GM12878 (cell line): ENCODE measurements at regions not wholly inside any gene's neighbourhood (a gene's known extent, or its start where the extent isn't known, plus 50 kb on each side); places are given as distances from the start of the nearest gene placed in this dataset.

Experiments
- ATAC-seq: fragments of 200-7000 bp; cut with Tn5 transposase; 3 replicates; pipeline ENCODE4 v1.9.1; 2020; ENCODE audit warnings: mild to moderate bottlenecking, moderate library complexity
- BruUV-seq: library from RNA; stranded (reverse); fragments of 400-500 nt; replicated peaks from 2 replicates; lab custom pipeline; 2021; lab: Mats Ljungman, UMichigan
- CTCF ChIA-PET: fragments of 300-600 bp; sonication (Branson Sonifier 250); formaldehyde crosslinking; extraction: SDS; loops from one replicate; lab custom pipeline; 2021; ENCODE audit warnings: inconsistent platforms; lab: Yijun Ruan, JAX
- POLR2A ChIA-PET: fragments of 350-600 bp; formaldehyde crosslinking; extraction: SDS; loops from one replicate; lab custom pipeline; 2021; ENCODE audit warnings: inconsistent platforms; lab: Charles Lee
- RAD21 ChIA-PET: fragments of 300-600 bp; sonication (Branson Sonifier 250); formaldehyde crosslinking; loops from one replicate; lab custom pipeline; 2023; ENCODE audit warnings: antibody characterized with exemption; ENCODE audit not compliant: unreplicated experiment; lab: Charles Lee
- SMC1A ChIA-PET: fragments of 300-600 bp; sonication (Branson Sonifier 250); formaldehyde crosslinking; loops from one replicate; lab custom pipeline; 2023; ENCODE audit not compliant: unreplicated experiment, uncharacterized antibody; lab: Charles Lee
- DNase-seq: peaks from one replicate; pipeline ENCODE4 v3.0.0-alpha.2; 2011; ENCODE audit warnings: low read depth, low spot score
- FAIRE-seq: peaks from 3 replicates; lab custom pipeline; 2011; peaks lifted over from hg19 to GRCh38; lab: Jason Lieb, UNC
- H2AFZ ChIP-seq: 2 replicates; pipeline ENCODE4 v1.6.0; 2011; ENCODE audit warnings: low read depth, low read length, control low read depth; ENCODE audit not compliant: control insufficient read depth
- H3K27ac ChIP-seq: 2 replicates; pipeline ENCODE4 v1.5.1; 2011; ENCODE audit warnings: control low read depth; ENCODE audit not compliant: control insufficient read depth, insufficient read depth
- H3K27me3 ChIP-seq, 2 experiments: replicated peaks in 1 of 2; 2 replicates each; pipeline versions ENCODE4 v1.6.0 to v1.6.1; 2011; ENCODE audit warnings: low read length in 1 of 2; ENCODE audit not compliant: control insufficient read depth in 2 of 2, insufficient read depth in 2 of 2
- H3K36me3 ChIP-seq, 2 experiments: 2 replicates each; pipeline ENCODE4 v1.5.1; 2011; ENCODE audit warnings: low read length in 1 of 2; ENCODE audit not compliant: control insufficient read depth in 2 of 2, insufficient read depth in 2 of 2
- H3K4me1 ChIP-seq: 2 replicates; pipeline ENCODE4 v1.6.1; 2011; ENCODE audit warnings: mild to moderate bottlenecking, low read length, moderate library complexity, mixed read lengths; ENCODE audit not compliant: control insufficient read depth, insufficient read depth
- H3K4me2 ChIP-seq: 2 replicates; pipeline ENCODE4 v1.6.0; 2011; ENCODE audit warnings: control low read depth; ENCODE audit not compliant: control insufficient read depth, insufficient read depth
- H3K4me3 ChIP-seq: fragments of 200-600 bp; sonication (generic); 2 replicates; pipeline ENCODE4 v1.5.1; 2016
- H3K79me2 ChIP-seq: 2 replicates; pipeline ENCODE4 v1.6.0; 2011; ENCODE audit warnings: low read length; ENCODE audit not compliant: control insufficient read depth, insufficient read depth
- H3K9ac ChIP-seq: 2 replicates; pipeline ENCODE4 v1.8.0; 2011; ENCODE audit warnings: low read length, control low read depth, mixed read lengths; ENCODE audit not compliant: control insufficient read depth, insufficient read depth
- H3K9me3 ChIP-seq: replicated peaks from 3 replicates; pipeline ENCODE4 v1.5.1; 2011; ENCODE audit warnings: mild to moderate bottlenecking, low read length; ENCODE audit not compliant: control insufficient read depth, insufficient read depth
- H4K20me1 ChIP-seq: 2 replicates; pipeline ENCODE4 v1.6.0; 2011; ENCODE audit not compliant: control insufficient read depth, insufficient read depth
- BHLHE40 ChIP-seq, 2 experiments: fragments of 450-650 bp in 1 of 2; IDR thresholded peaks; 2 replicates each; pipeline ENCODE4 v1.6.1; 2011 to 2017; ENCODE audit warnings: low read depth in 2 of 2, borderline replicate concordance in 1 of 2, improper control_type of control experiment in 1 of 2, low read length in 1 of 2, mild to moderate bottlenecking in 1 of 2
- BRCA1 ChIP-seq: IDR thresholded peaks from 2 replicates; pipeline ENCODE4 v1.6.1; 2011; ENCODE audit warnings: low read depth, low read length, improper control_type of control experiment
- CUX1 ChIP-seq: IDR thresholded peaks from 2 replicates; pipeline ENCODE4 v1.6.1; 2012; ENCODE audit warnings: improper control_type of control experiment, low read depth, low read length; ENCODE audit not compliant: insufficient replicate concordance
- E2F8 ChIP-seq: fragments of 450-650 bp; IDR thresholded peaks from 2 replicates; pipeline ENCODE4 v1.6.1; 2018; ENCODE audit warnings: mild to moderate bottlenecking, low read depth, moderate library complexity; ENCODE audit not compliant: partially characterized antibody
- GATAD2B ChIP-seq: fragments of 450-650 bp; conservative IDR thresholded peaks from 2 replicates; pipeline ENCODE4 v1.6.1; 2017; ENCODE audit warnings: low read depth, mild to moderate bottlenecking, moderate library complexity
- NBN ChIP-seq: fragments of 450-650 bp; IDR thresholded peaks from 2 replicates; pipeline ENCODE4 v1.6.1; 2016
- NRF1 ChIP-seq: conservative IDR thresholded peaks from 2 replicates; pipeline ENCODE4 v1.6.1; 2011; ENCODE audit warnings: mild to moderate bottlenecking, low read depth, low read length, improper control_type of control experiment
- PAX8 ChIP-seq: fragments of 450-650 bp; IDR thresholded peaks from 2 replicates; pipeline ENCODE4 v1.6.1; 2017; ENCODE audit warnings: mild to moderate bottlenecking, moderate library complexity
- RB1 ChIP-seq: fragments of 450-650 bp; formaldehyde crosslinking; IDR thresholded peaks from 2 replicates; pipeline ENCODE4 v1.6.1; 2017; ENCODE audit warnings: mild to moderate bottlenecking, borderline replicate concordance
- SPI1 ChIP-seq: IDR thresholded peaks from 2 replicates; pipeline ENCODE4 v1.6.1; 2011; ENCODE audit warnings: low read depth, mild to moderate bottlenecking, low read length, moderate library complexity, borderline replicate concordance; ENCODE audit not compliant: insufficient read depth
- WGBS: methylation state at CpG from one replicate; pipeline ENCODE4 v1.1.6; 2016; ENCODE audit warnings: low lambda C conversion rate; ENCODE audit not compliant: insufficient replicate concordance, insufficient coverage; ENCODE audit errors: missing lambda C conversion rate; 5-methylcytosine and 5-hydroxymethylcytosine counted together
- in situ Hi-C: fragments of 300-500 bp; cut with MboI; formaldehyde crosslinking; loops from 9 replicates; pipeline ENCODE4 v1.14.3; 2018; ENCODE audit warnings: mixed read lengths
- intact Hi-C: fragments of 100-400 bp; cut with micrococcal nuclease; formaldehyde crosslinking; loops from one replicate; pipeline ENCODE4 v1.14.2; 2022; ENCODE audit not compliant: unreplicated experiment

DNA sequence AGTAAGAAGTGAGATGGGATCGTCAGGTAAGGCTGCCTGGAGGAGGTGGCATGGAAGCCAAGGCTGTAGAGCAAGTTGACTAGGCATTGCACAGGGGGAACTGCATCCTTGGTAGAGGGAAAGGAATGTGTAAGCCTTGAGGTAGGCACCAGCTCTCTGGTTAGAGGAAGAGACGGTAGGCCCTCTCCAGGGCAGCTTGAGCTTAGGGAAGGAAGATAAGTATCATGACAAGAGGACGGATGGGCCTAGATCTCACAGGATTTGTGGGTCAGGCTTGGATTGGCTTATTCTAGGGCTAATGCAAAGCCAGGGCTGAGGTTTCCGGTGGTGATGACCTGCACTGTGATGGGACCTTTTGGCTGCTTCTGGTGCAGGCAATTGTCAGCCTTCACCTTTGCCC lies 1035.8 kb downstream of the TBC1D22A start:
- no peak for FAIRE-seq
- WGBS = 11% methylated on average over 4 of the region's 4 CpGs
- no peak overlapping the region for H3K9ac ChIP-seq
- SMC1A ChIA-PET = no interaction called here
- no peaks in the 10 kb centered on the region for H3K4me1 ChIP-seq
- RAD21 ChIA-PET = no interaction called here
- BruUV-seq = no TSS peak
- H3K27ac ChIP-seq = no peak overlapping the region
- no peaks in the 10 kb centered on the region for H4K20me1 ChIP-seq
- in situ Hi-C loops (no loop called here), intact Hi-C loops (no loop called here)
- H3K36me3 ChIP-seq = no peaks in the 10 kb centered on the region
- no peaks in the 10 kb centered on the region for H3K79me2 ChIP-seq
- H3K4me2 ChIP-seq = no peak overlapping the region
- DNase-seq = no peak
- H2AFZ ChIP-seq = no peak overlapping the region
- TF ChIP-seq E2F8 (no peak), RB1 (no peak), BHLHE40 (IDR thresholded peaks at IDR 0.05; ENCODE audit: borderline replicate concordance in 1 of 2, low read depth in 2 of 2, low read length in 1 of 2) (no peak), CUX1 (no peak), SPI1 (no peak), PAX8 (no peak), BRCA1 (no peak), NBN (no peak), NRF1 (no peak), GATAD2B (no peak)
- ATAC-seq = no peak
- no peaks in the 10 kb centered on the region; the same call in 2 of the 3 replicates for H3K9me3 ChIP-seq
- H3K27me3 ChIP-seq = no peaks in the 10 kb centered on the region
- CTCF ChIA-PET = no interaction called here
- no peak overlapping the region for H3K4me3 ChIP-seq
- POLR2A ChIA-PET = no interaction called here
